HEK293T (cell line): ENCODE measurements at regions not wholly inside any gene's neighbourhood (a gene's known extent, or its start where the extent isn't known, plus 50 kb on each side); places are given as distances from the start of the nearest gene placed in this dataset.

Experiments
- CTCF ChIA-PET: fragments of 350-600 bp; formaldehyde crosslinking; extraction: SDS; loops from one replicate; lab custom pipeline; 2021; ENCODE audit warnings: antibody characterized with exemption, inconsistent platforms; lab: Yijun Ruan, JAX
- POLR2A ChIA-PET: fragments of 350-600 bp; formaldehyde crosslinking; extraction: SDS; loops from one replicate; lab custom pipeline; 2020; ENCODE audit warnings: antibody characterized with exemption, inconsistent platforms; lab: Yijun Ruan, JAX
- DNase-seq: peaks from one replicate; pipeline ENCODE4 v3.0.0; 2012; ENCODE audit warnings: mixed read lengths; ENCODE audit errors: extremely low spot score
- ARNT ChIP-seq: fragments of 450-650 bp; IDR thresholded peaks from 2 replicates; pipeline ENCODE4 v1.6.1; 2017; ENCODE audit warnings: mild to moderate bottlenecking
- BHLHE40 ChIP-seq: fragments of 450-650 bp; IDR thresholded peaks from 2 replicates; pipeline ENCODE4 v1.6.1; 2016; ENCODE audit warnings: mild to moderate bottlenecking, moderate library complexity, borderline replicate concordance
- CTBP1 ChIP-seq: fragments of 450-650 bp; IDR thresholded peaks from 2 replicates; pipeline ENCODE4 v1.6.1; 2016; ENCODE audit warnings: borderline replicate concordance
- ELF4 ChIP-seq: fragments of 450-650 bp; IDR thresholded peaks from 2 replicates; pipeline ENCODE4 v1.6.1; 2017; ENCODE audit warnings: antibody characterized with exemption
- FOXA1 ChIP-seq: fragments of 450-650 bp; IDR thresholded peaks from 2 replicates; pipeline ENCODE4 v1.6.1; 2016; ENCODE audit warnings: mild to moderate bottlenecking
- FOXK2 ChIP-seq: fragments of 450-650 bp; IDR thresholded peaks from 2 replicates; pipeline ENCODE4 v1.6.1; 2016; ENCODE audit warnings: mild to moderate bottlenecking
- FOXM1 ChIP-seq: fragments of 450-650 bp; IDR thresholded peaks from 2 replicates; pipeline ENCODE4 v1.6.1; 2017; ENCODE audit warnings: mild to moderate bottlenecking, borderline replicate concordance
- HDGF ChIP-seq: fragments of 450-650 bp; IDR thresholded peaks from 2 replicates; pipeline ENCODE4 v1.6.1; 2017; ENCODE audit warnings: antibody characterized with exemption, borderline replicate concordance
- L3MBTL2 ChIP-seq: fragments of 450-650 bp; conservative IDR thresholded peaks from 2 replicates; pipeline ENCODE4 v1.6.1; 2016; ENCODE audit warnings: mild to moderate bottlenecking
- LEF1 ChIP-seq: fragments of 450-650 bp; IDR thresholded peaks from 2 replicates; pipeline ENCODE4 v1.6.1; 2017; ENCODE audit warnings: mild to moderate bottlenecking, borderline replicate concordance
- NFRKB ChIP-seq: fragments of 450-650 bp; IDR thresholded peaks from 2 replicates; pipeline ENCODE4 v1.6.1; 2016; ENCODE audit warnings: mild to moderate bottlenecking, moderate library complexity
- PKNOX1 ChIP-seq: fragments of 450-650 bp; IDR thresholded peaks from 2 replicates; pipeline ENCODE4 v1.6.1; 2016
- SP1 ChIP-seq: fragments of 450-650 bp; IDR thresholded peaks from 2 replicates; pipeline ENCODE4 v1.6.1; 2017
- SUZ12 ChIP-seq: fragments of 450-650 bp; IDR thresholded peaks from 2 replicates; pipeline ENCODE4 v1.6.1; 2016; ENCODE audit warnings: mild to moderate bottlenecking
- TARDBP ChIP-seq: fragments of 450-650 bp; IDR thresholded peaks from 2 replicates; pipeline ENCODE4 v1.6.1; 2016
- ZNF384 ChIP-seq: fragments of 450-650 bp; IDR thresholded peaks from 2 replicates; pipeline ENCODE4 v1.6.1; 2016

- TF ChIP-seq SUZ12 (no peak), LEF1 (no peak), PKNOX1 (no peak), NFRKB (no peak), ELF4 (no peak), FOXA1 (no peak), L3MBTL2 (no peak), FOXK2 (no peak), CTBP1 (no peak)
- POLR2A ChIA-PET: no interaction called here
- CTCF ChIA-PET: interaction anchor here (1.3 kb wide), 1 partner anchor 21 kb away, joined by 5 read pairs; no protein-coding TSS in a partner anchor
- no peak for DNase-seq
These were observed 523.2 kb downstream of the GATA3 start for GRCh38 chr10:8577686-8578085.

- ChIA-PET CTCF (no interaction called here), POLR2A (no interaction called here)
- no peak for DNase-seq
These were observed 527.2 kb downstream of the GATA3 start for GRCh38 chr10:8581521-8582225.

GRCh38 chr10:8583096-8583495, 528.6 kb downstream of the GATA3 start:
- TF ChIP-seq CTBP1 (no peak), HDGF (no peak), LEF1 (no peak), TARDBP (no peak), FOXA1 (no peak), NFRKB (no peak)
- DNase-seq: no peak
- ChIA-PET POLR2A (no interaction called here), CTCF (no interaction called here)

More at GRCh38 chr10:8581521-8582225, 527.2 kb downstream of the GATA3 start:
- TF ChIP-seq NFRKB (no peak), TARDBP (no peak), L3MBTL2 (no peak), FOXA1 (no peak), FOXM1 (no peak), HDGF (no peak), BHLHE40 (no peak), ARNT (no peak), CTBP1 (no peak), SP1 (no peak), PKNOX1 (no peak), ELF4 (no peak), LEF1 (no peak), ZNF384 (no peak), FOXK2 (no peak)

GRCh38 chr10:8584666-8585065, 530.2 kb downstream of the GATA3 start:
- ChIA-PET POLR2A (no interaction called here), CTCF (no interaction called here)
- no peak for TF ChIP-seq LEF1
- TF ChIP-seq PKNOX1: no peak
- TF ChIP-seq NFRKB: no peak
- TF ChIP-seq SUZ12: no peak
- TF ChIP-seq FOXM1: no peak
- no peak for TF ChIP-seq L3MBTL2
- no peak for TF ChIP-seq ZNF384
- TF ChIP-seq CTBP1: no peak
- TF ChIP-seq SP1: no peak
- TF ChIP-seq ELF4: no peak
- no peak for TF ChIP-seq FOXA1
- TF ChIP-seq ARNT: no peak
- TF ChIP-seq TARDBP: no peak
- no peak for TF ChIP-seq FOXK2
- TF ChIP-seq HDGF: no peak
- TF ChIP-seq BHLHE40: no peak
- no peak for DNase-seq

GRCh38 chr10:8586504-8586903, 532.0 kb downstream of the GATA3 start:
- ChIA-PET CTCF (no interaction called here), POLR2A (no interaction called here)
- no peak for DNase-seq
- no peak for TF ChIP-seq L3MBTL2
- TF ChIP-seq TARDBP: no peak
- TF ChIP-seq CTBP1: no peak
- TF ChIP-seq FOXA1: no peak
- TF ChIP-seq HDGF: no peak
- no peak for TF ChIP-seq PKNOX1
- TF ChIP-seq FOXM1: no peak
- TF ChIP-seq ELF4: no peak
- no peak for TF ChIP-seq SP1
- no peak for TF ChIP-seq SUZ12
- TF ChIP-seq LEF1: no peak
- TF ChIP-seq ARNT: no peak
- no peak for TF ChIP-seq FOXK2
- TF ChIP-seq NFRKB: no peak
- TF ChIP-seq BHLHE40: no peak
- TF ChIP-seq ZNF384: no peak

GRCh38 chr10:8588135-8588534, 533.6 kb downstream of the GATA3 start:
- no peak for TF ChIP-seq BHLHE40
- peak; percentile 86 for TF ChIP-seq ZNF384
- ChIA-PET CTCF (interaction anchor here (1.0 kb wide), 1 partner anchor 449 kb away, joined by 4 read pairs; no protein-coding TSS in a partner anchor), POLR2A (no interaction called here)
- peak; percentile 11 for DNase-seq
